Neural progenitor cell (in vitro differentiated cells): ENCODE measurements at regions not wholly inside any gene's neighbourhood (a gene's known extent, or its start where the extent isn't known, plus 50 kb on each side); places are given as distances from the start of the nearest gene placed in this dataset.

Experiments
- DNase-seq: peaks from one replicate; pipeline ENCODE4 v3.0.0-alpha.2; 2016; ENCODE audit warnings: low spot score
- H2AFZ ChIP-seq: fragments of 200-600 bp; sonication (generic); replicated peaks from 2 replicates; pipeline ENCODE4 v1.6.1; 2016; ENCODE audit warnings: antibody characterized with exemption
- H3F3A ChIP-seq: fragments of 200-600 bp; sonication (generic); 2 replicates; pipeline ENCODE4 v1.6.1; 2016; ENCODE audit warnings: antibody characterized with exemption, low read depth
- H3K27ac ChIP-seq: fragments of 200-600 bp; sonication (generic); 2 replicates; pipeline ENCODE4 v1.5.1; 2016; ENCODE audit warnings: mild to moderate bottlenecking
- H3K27me3 ChIP-seq: fragments of 200-600 bp; sonication (generic); 2 replicates; pipeline ENCODE4 v1.6.1; 2016; ENCODE audit warnings: mild to moderate bottlenecking, moderate library complexity
- H3K36me3 ChIP-seq: fragments of 200-600 bp; sonication (generic); 2 replicates; pipeline ENCODE4 v1.5.1; 2016
- H3K4me1 ChIP-seq: fragments of 200-600 bp; sonication (generic); 2 replicates; pipeline ENCODE4 v1.6.1; 2016; ENCODE audit warnings: mixed run types
- H3K4me2 ChIP-seq: fragments of 200-600 bp; sonication (generic); 2 replicates; pipeline ENCODE4 v1.6.1; 2016
- H3K4me3 ChIP-seq: fragments of 200-600 bp; sonication (generic); 2 replicates; pipeline ENCODE4 v1.5.1; 2016
- H3K79me2 ChIP-seq: fragments of 200-600 bp; sonication (generic); 2 replicates; pipeline ENCODE4 v1.6.1; 2016; ENCODE audit warnings: low read depth
- H3K9ac ChIP-seq: fragments of 200-600 bp; sonication (generic); 2 replicates; pipeline ENCODE4 v1.6.1; 2016
- H3K9me3 ChIP-seq: fragments of 200-600 bp; sonication (generic); 2 replicates; pipeline ENCODE4 v1.5.1; 2016; ENCODE audit warnings: low read depth
- H4K20me1 ChIP-seq: fragments of 200-600 bp; sonication (generic); 2 replicates; pipeline ENCODE4 v1.6.1; 2016; ENCODE audit warnings: low read depth
- H3K27ac Mint-ChIP-seq: 3 replicates; pipeline ENCODE4 v1.8.0; 2021; ENCODE audit warnings: mixed read lengths
- H3K27me3 Mint-ChIP-seq: 2 replicates; pipeline ENCODE4 v1.8.0; 2022; ENCODE audit warnings: low read depth, mild to moderate bottlenecking, inconsistent platforms, moderate library complexity, mixed read lengths; ENCODE audit not compliant: insufficient read depth
- H3K36me3 Mint-ChIP-seq: 3 replicates; pipeline ENCODE4 v1.8.0; 2021; ENCODE audit warnings: mixed read lengths
- H3K4me1 Mint-ChIP-seq: 3 replicates; pipeline ENCODE4 v1.8.0; 2021; ENCODE audit warnings: mixed read lengths
- H3K4me3 Mint-ChIP-seq: 3 replicates; pipeline ENCODE4 v1.8.0; 2021; ENCODE audit warnings: mild to moderate bottlenecking, moderate library complexity, mixed read lengths
- H3K9me3 Mint-ChIP-seq: 3 replicates; pipeline ENCODE4 v1.8.0; 2020; ENCODE audit warnings: mixed read lengths
- EZH2 ChIP-seq: fragments of 200-600 bp; sonication (generic); IDR thresholded peaks from 2 replicates; pipeline ENCODE4 v1.6.1; 2017; ENCODE audit warnings: antibody characterized with exemption, mild to moderate bottlenecking, moderate library complexity
- EZH2phosphoT487 ChIP-seq: fragments of 200-600 bp; sonication (generic); IDR thresholded peaks from 2 replicates; pipeline ENCODE4 v1.6.1; 2017; ENCODE audit warnings: antibody characterized with exemption
- TF ChIP-seq, protein P1 (sequence below): fragments of 200-600 bp; sonication (generic); IDR thresholded peaks from 2 replicates; pipeline ENCODE4 v1.5.1; 2017; ENCODE audit warnings: antibody characterized with exemption, mild to moderate bottlenecking

DNA sequence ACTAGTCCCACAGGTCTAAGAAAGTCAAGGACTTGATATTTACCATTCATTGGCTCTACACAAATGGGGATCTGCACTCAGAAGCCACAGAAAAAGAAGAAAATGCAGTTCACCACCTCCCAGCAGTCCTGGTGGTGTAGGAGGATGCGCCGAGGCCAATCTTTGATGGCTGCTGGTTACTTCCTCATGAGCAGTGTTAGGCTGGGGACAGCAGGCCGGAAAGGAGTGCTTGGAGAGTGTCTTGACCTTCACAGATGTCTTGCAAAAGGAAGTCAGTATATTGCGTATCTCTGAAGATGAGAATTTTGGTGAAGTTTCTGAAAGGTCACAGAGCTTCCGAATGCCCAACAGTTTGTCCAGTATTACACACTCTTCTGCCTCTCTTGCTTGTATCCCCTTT lies 597.0 kb downstream of the EBF1 start:
- Mint-ChIP-seq H3K4me1 (peaks cover 15% of the 10 kb centered on the region), H3K36me3 (no peaks in the 10 kb centered on the region), H3K27me3 (peaks cover 2% of the 10 kb centered on the region), H3K9me3 (peaks cover 22% of the 10 kb centered on the region), H3K4me3 (no peak overlapping the region), H3K27ac (no peak overlapping the region)
- H3K36me3 ChIP-seq: peaks cover 6% of the 10 kb centered on the region
- no peaks in the 10 kb centered on the region for H4K20me1 ChIP-seq
- H3K9ac ChIP-seq: no peak overlapping the region
- H3K79me2 ChIP-seq: no peaks in the 10 kb centered on the region
- no peak overlapping the region for H3K4me3 ChIP-seq
- no peaks in the 10 kb centered on the region for H3K4me1 ChIP-seq
- H3F3A ChIP-seq: no peaks in the 10 kb centered on the region
- no peak overlapping the region for H3K4me2 ChIP-seq
- no peaks in the 10 kb centered on the region for H3K27me3 ChIP-seq
- peaks cover 16% of the 10 kb centered on the region for H3K9me3 ChIP-seq
- TF ChIP-seq EZH2phosphoT487 (no peak), EZH2 (no peak)
- TF ChIP-seq, protein P1, sequence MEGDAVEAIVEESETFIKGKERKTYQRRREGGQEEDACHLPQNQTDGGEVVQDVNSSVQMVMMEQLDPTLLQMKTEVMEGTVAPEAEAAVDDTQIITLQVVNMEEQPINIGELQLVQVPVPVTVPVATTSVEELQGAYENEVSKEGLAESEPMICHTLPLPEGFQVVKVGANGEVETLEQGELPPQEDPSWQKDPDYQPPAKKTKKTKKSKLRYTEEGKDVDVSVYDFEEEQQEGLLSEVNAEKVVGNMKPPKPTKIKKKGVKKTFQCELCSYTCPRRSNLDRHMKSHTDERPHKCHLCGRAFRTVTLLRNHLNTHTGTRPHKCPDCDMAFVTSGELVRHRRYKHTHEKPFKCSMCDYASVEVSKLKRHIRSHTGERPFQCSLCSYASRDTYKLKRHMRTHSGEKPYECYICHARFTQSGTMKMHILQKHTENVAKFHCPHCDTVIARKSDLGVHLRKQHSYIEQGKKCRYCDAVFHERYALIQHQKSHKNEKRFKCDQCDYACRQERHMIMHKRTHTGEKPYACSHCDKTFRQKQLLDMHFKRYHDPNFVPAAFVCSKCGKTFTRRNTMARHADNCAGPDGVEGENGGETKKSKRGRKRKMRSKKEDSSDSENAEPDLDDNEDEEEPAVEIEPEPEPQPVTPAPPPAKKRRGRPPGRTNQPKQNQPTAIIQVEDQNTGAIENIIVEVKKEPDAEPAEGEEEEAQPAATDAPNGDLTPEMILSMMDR: no peak
- peak overlapping the region; percentile 78 for H2AFZ ChIP-seq
- H3K27ac ChIP-seq: no peak overlapping the region
- DNase-seq: no peak

DNA sequence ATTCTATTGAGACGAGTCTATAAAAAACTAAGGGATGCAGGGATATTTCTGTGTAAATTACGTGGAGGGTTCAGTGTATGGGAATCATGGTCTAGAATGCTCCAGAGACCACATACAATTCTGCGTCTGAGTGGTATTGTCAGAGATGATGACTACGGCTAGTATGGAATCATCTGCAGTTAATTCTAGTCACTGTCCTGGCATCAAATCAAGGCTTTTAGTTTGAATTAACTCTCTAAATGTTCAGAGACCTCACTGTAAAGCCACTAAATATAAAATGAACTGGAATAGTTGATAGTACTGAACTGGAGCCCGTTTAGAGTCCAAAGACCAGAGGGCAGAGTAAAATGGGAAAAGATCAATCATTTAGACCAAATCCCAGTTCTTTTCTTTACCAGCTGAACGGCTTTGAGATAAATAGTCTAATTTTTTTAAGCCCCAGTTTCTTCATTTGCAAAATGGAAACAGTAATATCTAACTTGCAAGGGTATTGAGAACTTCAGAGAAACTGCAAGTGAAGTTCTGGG lies 599.8 kb downstream of the EBF1 start:
- no peak overlapping the region for H3K27ac ChIP-seq

DNA sequence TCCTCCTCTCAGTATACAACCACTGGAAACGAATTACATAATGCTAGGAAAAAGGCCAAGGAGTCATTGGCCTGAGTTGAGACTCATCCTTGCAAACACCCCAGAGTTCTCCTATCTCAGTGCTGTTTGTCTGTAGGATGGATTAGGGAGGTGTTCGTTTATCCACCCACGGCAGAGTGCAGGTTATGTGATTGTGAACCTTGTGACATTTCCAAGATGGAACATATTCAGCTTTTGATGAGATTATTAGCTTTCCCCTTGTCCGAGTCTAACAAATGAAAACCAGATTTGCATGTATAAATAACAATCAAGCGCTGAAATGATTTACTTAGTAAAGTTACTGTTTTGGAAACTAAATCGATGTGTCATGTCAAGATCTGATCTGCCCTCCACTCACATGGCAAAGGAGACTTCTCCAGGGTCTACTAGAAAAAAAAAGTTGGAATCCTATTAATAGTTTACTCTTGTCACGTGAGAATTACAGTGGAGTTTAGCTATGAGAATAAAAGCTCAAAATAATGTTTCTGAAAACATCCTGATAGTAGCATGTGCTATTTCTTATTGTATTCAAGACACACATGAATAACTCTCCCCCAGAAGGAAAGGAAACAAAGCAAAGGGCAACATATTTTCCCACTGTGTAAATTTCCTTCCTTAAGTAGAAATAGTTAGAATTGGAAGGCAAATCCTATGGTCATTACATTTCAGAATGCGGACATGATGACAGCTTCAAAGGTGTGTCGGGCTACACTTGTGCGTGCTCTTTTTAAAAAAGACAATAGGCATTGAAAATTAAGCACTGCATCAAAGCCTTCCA lies 600.4 kb downstream of the EBF1 start:
- TF ChIP-seq, protein P1: no peak
- no peak for TF ChIP-seq EZH2
- TF ChIP-seq EZH2phosphoT487: no peak
- peaks cover 15% of the 10 kb centered on the region for H3K4me1 Mint-ChIP-seq
- no peak overlapping the region for H3K27ac Mint-ChIP-seq
- Histone ChIP-seq H3K4me2 (no peak overlapping the region), H3K27ac (no peak overlapping the region), H3K4me3 (no peak overlapping the region), H3K9me3 (no peaks in the 10 kb centered on the region), H3K27me3 (no peaks in the 10 kb centered on the region), H3K79me2 (no peaks in the 10 kb centered on the region), H4K20me1 (no peaks in the 10 kb centered on the region), H3K4me1 (peaks cover 3% of the 10 kb centered on the region), H3K9ac (no peak overlapping the region), H3K36me3 (no peaks in the 10 kb centered on the region), H2AFZ (no peak overlapping the region), H3F3A (no peaks in the 10 kb centered on the region)
- H3K4me3 Mint-ChIP-seq: no peak overlapping the region
- H3K27me3 Mint-ChIP-seq: peaks cover 2% of the 10 kb centered on the region
- H3K9me3 Mint-ChIP-seq: no peaks in the 10 kb centered on the region
- no peaks in the 10 kb centered on the region for H3K36me3 Mint-ChIP-seq
- no peak for DNase-seq

More for the DNA sequence above, 599.8 kb downstream of the EBF1 start:
- H3K9ac ChIP-seq: no peak overlapping the region
- Mint-ChIP-seq H3K27ac (no peak overlapping the region), H3K36me3 (no peaks in the 10 kb centered on the region), H3K4me1 (peaks cover 15% of the 10 kb centered on the region), H3K9me3 (peaks cover 3% of the 10 kb centered on the region), H3K4me3 (no peak overlapping the region), H3K27me3 (peaks cover 2% of the 10 kb centered on the region)
- no peaks in the 10 kb centered on the region for H3K27me3 ChIP-seq
- H3K9me3 ChIP-seq: no peaks in the 10 kb centered on the region
- no peaks in the 10 kb centered on the region for H3K36me3 ChIP-seq
- TF ChIP-seq EZH2: no peak
- TF ChIP-seq, protein P1: no peak
- no peak for TF ChIP-seq EZH2phosphoT487
- no peak for DNase-seq
- H3K79me2 ChIP-seq: no peaks in the 10 kb centered on the region
- peaks cover 3% of the 10 kb centered on the region for H3K4me1 ChIP-seq
- no peaks in the 10 kb centered on the region for H4K20me1 ChIP-seq
- H3K4me2 ChIP-seq: no peak overlapping the region
- no peak overlapping the region for H3K4me3 ChIP-seq
- no peaks in the 10 kb centered on the region for H3F3A ChIP-seq
- no peak overlapping the region for H2AFZ ChIP-seq
